Prostate gland (tissue), 2 donors: ENCODE measurements at regions not wholly inside any gene's neighbourhood (a gene's known extent, or its start where the extent isn't known, plus 50 kb on each side); places are given as distances from the start of the nearest gene placed in this dataset.

ENCODE experiments used
- DNase-seq: peaks from one replicate; pipeline ENCODE4 v3.0.0-alpha.2; 2019; ENCODE audit warnings: low spot score
- H3K27ac ChIP-seq, 2 donors: fragments of 200-600 bp; sonication (generic); 2 replicates each; pipeline ENCODE4 v1.5.1; 2017 to 2019
- H3K27me3 ChIP-seq: fragments of 200-600 bp; sonication (generic); replicated peaks from 2 replicates; pipeline ENCODE4 v1.5.1; 2019; ENCODE audit not compliant: insufficient read depth
- H3K36me3 ChIP-seq, 2 donors: fragments of 200-600 bp; sonication (generic); 1 replicate in 1 of 2; 2 replicates in 1 of 2; pipeline versions ENCODE4 v1.5.1 to v1.8.1; 2017 to 2019
- H3K4me1 ChIP-seq: fragments of 200-600 bp; sonication (generic); replicated peaks from 2 replicates; pipeline ENCODE4 v1.5.1; 2019
- H3K4me3 ChIP-seq, 2 donors: fragments of 200-600 bp; sonication (generic); 2 replicates each; pipeline ENCODE4 v1.5.1; 2017 to 2019
- H3K9me3 ChIP-seq: fragments of 200-600 bp; sonication (generic); 2 replicates; pipeline ENCODE4 v1.5.1; 2017
- CTCF ChIP-seq, 4 experiments: fragments of 200-600 bp in 2 of 4; fragments of 450-650 bp in 2 of 4; sonication (generic) in 2 of 4; IDR thresholded peaks; 1 replicate in 3 of 4; 2 replicates in 1 of 4; pipeline ENCODE4 v1.5.1; 2016 to 2019; ENCODE audit warnings: antibody characterized with exemption in 4 of 4, mild to moderate bottlenecking in 2 of 4, moderate library complexity in 2 of 4
- POLR2A ChIP-seq: fragments of 450-650 bp; IDR thresholded peaks from one replicate; pipeline ENCODE4 v1.6.1; 2016; ENCODE audit warnings: antibody characterized with exemption, mild to moderate bottlenecking
- POLR2AphosphoS5 ChIP-seq: sonication (generic); formaldehyde crosslinking; IDR thresholded peaks from one replicate; pipeline ENCODE4 v1.6.1; 2017; ENCODE audit warnings: antibody characterized with exemption
- WGBS: methylation state at CpG from one replicate; pipeline ENCODE4 v1.1.5; 2018; 5-methylcytosine and 5-hydroxymethylcytosine counted together
- intact Hi-C: fragments of 100-400 bp; cut with DNase I; formaldehyde crosslinking; loops from one replicate; pipeline ENCODE4 v1.14.2; 2022

- Histone ChIP-seq H3K36me3 (no peaks in the 10 kb centered on the region), H3K9me3 (no peaks in the 10 kb centered on the region), H3K27ac (no peak overlapping the region), H3K4me1 (no peaks in the 10 kb centered on the region), H3K27me3 (no peaks in the 10 kb centered on the region), H3K4me3 (no peak overlapping the region)
- 31% methylated on average over 4 of the region's 4 CpGs for WGBS
- TF ChIP-seq POLR2AphosphoS5 (no peak), POLR2A (no peak), CTCF (IDR thresholded peaks at IDR 0.05) (no peak)
- DNase-seq = no peak
- intact Hi-C loops = no loop called here
Observed at GRCh38 chr4:56195025-56195424, 192.3 kb downstream of the AASDH start.

GRCh38 chr4:56191534-56191933 lies 195.8 kb downstream of the AASDH start:
- WGBS = 87% methylated on average over 6 of the region's 6 CpGs

GRCh38 chr4:56187688-56188087 lies 199.6 kb downstream of the AASDH start:
- no peaks in the 10 kb centered on the region for H3K36me3 ChIP-seq
- TF ChIP-seq CTCF (IDR thresholded peaks at IDR 0.05) (no peak), POLR2AphosphoS5 (no peak), POLR2A (no peak)
- no peaks in the 10 kb centered on the region for H3K9me3 ChIP-seq
- no peak overlapping the region for H3K4me3 ChIP-seq
- 58% methylated on average over 6 of the region's 6 CpGs for WGBS
- no peaks in the 10 kb centered on the region for H3K4me1 ChIP-seq
- no peak overlapping the region for H3K27ac ChIP-seq
- no peaks in the 10 kb centered on the region for H3K27me3 ChIP-seq
- no peak for DNase-seq
- intact Hi-C loops = no loop called here

More at GRCh38 chr4:56191534-56191933, 195.8 kb downstream of the AASDH start:
- Histone ChIP-seq H3K4me3 (no peak overlapping the region), H3K9me3 (no peaks in the 10 kb centered on the region), H3K27me3 (no peaks in the 10 kb centered on the region), H3K4me1 (no peaks in the 10 kb centered on the region), H3K36me3 (no peaks in the 10 kb centered on the region), H3K27ac (no peak overlapping the region)
- intact Hi-C loops = no loop called here
- TF ChIP-seq CTCF (IDR thresholded peaks at IDR 0.05) (no peak), POLR2AphosphoS5 (no peak), POLR2A (no peak)
- DNase-seq = no peak

- no peaks in the 10 kb centered on the region for H3K27me3 ChIP-seq
- 43% methylated on average over 9 of the region's 9 CpGs for WGBS
- no peak overlapping the region for H3K4me3 ChIP-seq
- H3K4me1 ChIP-seq = no peaks in the 10 kb centered on the region
- H3K27ac ChIP-seq = no peak overlapping the region
- no peaks in the 10 kb centered on the region for H3K36me3 ChIP-seq
- intact Hi-C loops = no loop called here
- TF ChIP-seq CTCF (IDR thresholded peaks at IDR 0.05) (no peak), POLR2A (no peak), POLR2AphosphoS5 (no peak)
- DNase-seq = no peak
- H3K9me3 ChIP-seq = no peaks in the 10 kb centered on the region
Observed at GRCh38 chr4:56186808-56187523, 200.3 kb downstream of the AASDH start.

GRCh38 chr4:56185901-56186300 lies 201.4 kb downstream of the AASDH start:
- Histone ChIP-seq H3K4me3 (no peak overlapping the region), H3K27me3 (no peaks in the 10 kb centered on the region), H3K36me3 (no peaks in the 10 kb centered on the region), H3K27ac (no peak overlapping the region), H3K4me1 (no peaks in the 10 kb centered on the region), H3K9me3 (no peaks in the 10 kb centered on the region)
- intact Hi-C loops = no loop called here
- 95% methylated on average over 4 of the region's 4 CpGs for WGBS
- no peak for DNase-seq
- TF ChIP-seq POLR2AphosphoS5 = no peak
- no peak for TF ChIP-seq CTCF (IDR thresholded peaks at IDR 0.05)
- no peak for TF ChIP-seq POLR2A
